Uterus (tissue), 2 donors: ENCODE measurements at regions not wholly inside any gene's neighbourhood (a gene's known extent, or its start where the extent isn't known, plus 50 kb on each side); places are given as distances from the start of the nearest gene placed in this dataset.

Experiments used
- POLR2A ChIP-seq, 2 donors: fragments of 450-650 bp; IDR thresholded peaks; one replicate each; pipeline ENCODE4 v1.6.1; 2016; ENCODE audit warnings: antibody characterized with exemption in 2 of 2, mild to moderate bottlenecking in 1 of 2, moderate library complexity in 1 of 2
- TF ChIP-seq, protein P1 (sequence below), 4 experiments: fragments of 200-600 bp in 2 of 4; fragments of 450-650 bp in 2 of 4; sonication (generic) in 2 of 4; IDR thresholded peaks; one replicate each; pipeline ENCODE4 v1.5.1; 2016 to 2019; ENCODE audit warnings: antibody characterized with exemption in 4 of 4, mild to moderate bottlenecking in 2 of 4, moderate library complexity in 1 of 4

DNA sequence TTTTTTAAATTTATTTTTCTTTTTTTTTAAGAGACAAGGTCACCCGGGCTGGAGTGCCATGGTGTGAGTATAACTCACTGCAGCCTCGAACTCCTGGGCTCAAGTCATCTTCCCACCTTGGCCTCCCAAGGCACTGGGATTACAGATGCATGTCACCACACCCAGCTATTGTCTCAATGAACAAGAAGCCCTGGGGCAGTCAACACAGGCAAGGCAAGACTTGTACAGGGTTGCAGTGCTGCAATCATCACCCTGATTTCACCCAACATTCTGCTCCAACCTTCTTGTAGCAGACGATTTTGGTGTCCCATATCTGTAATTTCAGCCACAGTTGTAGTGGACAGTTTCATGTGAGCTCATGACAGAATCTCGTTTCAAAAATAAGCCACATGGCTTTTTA is 205.8 kb upstream of the KIF2A start:
- TF ChIP-seq, protein P1, sequence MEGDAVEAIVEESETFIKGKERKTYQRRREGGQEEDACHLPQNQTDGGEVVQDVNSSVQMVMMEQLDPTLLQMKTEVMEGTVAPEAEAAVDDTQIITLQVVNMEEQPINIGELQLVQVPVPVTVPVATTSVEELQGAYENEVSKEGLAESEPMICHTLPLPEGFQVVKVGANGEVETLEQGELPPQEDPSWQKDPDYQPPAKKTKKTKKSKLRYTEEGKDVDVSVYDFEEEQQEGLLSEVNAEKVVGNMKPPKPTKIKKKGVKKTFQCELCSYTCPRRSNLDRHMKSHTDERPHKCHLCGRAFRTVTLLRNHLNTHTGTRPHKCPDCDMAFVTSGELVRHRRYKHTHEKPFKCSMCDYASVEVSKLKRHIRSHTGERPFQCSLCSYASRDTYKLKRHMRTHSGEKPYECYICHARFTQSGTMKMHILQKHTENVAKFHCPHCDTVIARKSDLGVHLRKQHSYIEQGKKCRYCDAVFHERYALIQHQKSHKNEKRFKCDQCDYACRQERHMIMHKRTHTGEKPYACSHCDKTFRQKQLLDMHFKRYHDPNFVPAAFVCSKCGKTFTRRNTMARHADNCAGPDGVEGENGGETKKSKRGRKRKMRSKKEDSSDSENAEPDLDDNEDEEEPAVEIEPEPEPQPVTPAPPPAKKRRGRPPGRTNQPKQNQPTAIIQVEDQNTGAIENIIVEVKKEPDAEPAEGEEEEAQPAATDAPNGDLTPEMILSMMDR (IDR thresholded peaks at IDR 0.05): no peak
- no peak for TF ChIP-seq POLR2A (IDR thresholded peaks at IDR 0.05)
